ENCODE measurements at regions not wholly inside any gene's neighbourhood (a gene's known extent, or its start where the extent isn't known, plus 50 kb on each side); places are given as distances from the start of the nearest gene placed in this dataset.
"Not testable (repeated sequence)": the region's sequence is repeated elsewhere in the genome, so short reads cannot be mapped to it uniquely, and the experiment has no call there.

GRCh38 chr4:177809791-177810190 is 367.6 kb upstream of the AGA start:
- no peak for DNase-seq

GRCh38 chr4:177810220-177810619 is 368.0 kb upstream of the AGA start:
- no peak for DNase-seq

- not testable (repeated sequence) for DNase-seq
Measured at GRCh38 chr4:177818392-177818791, 376.2 kb upstream of the AGA start.

- DNase-seq, result no peak
Measured at GRCh38 chr4:177826973-177827372, 384.7 kb upstream of the AGA start.

- no peak for DNase-seq
Measured at GRCh38 chr4:177841258-177841657, 399.0 kb upstream of the AGA start.

GRCh38 chr4:177853229-177853628 is 411.0 kb upstream of the AGA start:
- no peak for DNase-seq

GRCh38 chr4:177855507-177856197 is 413.4 kb upstream of the AGA start:
- DNase-seq, result no peak

- no peak for DNase-seq
Measured at GRCh38 chr4:177860171-177860570, 417.9 kb upstream of the AGA start.

- DNase-seq, result no peak
Measured at GRCh38 chr4:177861551-177862094, 419.4 kb upstream of the AGA start.

- DNase-seq, result no peak
Measured at GRCh38 chr4:177862541-177863176, 420.4 kb upstream of the AGA start.

GRCh38 chr4:177879851-177880250 is 437.6 kb upstream of the AGA start:
- DNase-seq, result peak in 1 of 2 experiments; percentile 1

- no peak for DNase-seq
Measured at GRCh38 chr4:177895136-177895535, 452.9 kb upstream of the AGA start.

- DNase-seq, result no peak
Measured at GRCh38 chr4:177901786-177902185, 459.5 kb upstream of the AGA start.

- no peak for DNase-seq
Measured at GRCh38 chr4:177902386-177902785, 460.1 kb upstream of the AGA start.

GRCh38 chr4:177907736-177908424 is 465.6 kb upstream of the AGA start:
- no peak for DNase-seq

- no peak for DNase-seq
Measured at GRCh38 chr4:177921715-177922114, 479.5 kb upstream of the AGA start.

GRCh38 chr4:177923888-177924287 is 481.7 kb upstream of the AGA start:
- no peak for DNase-seq

GRCh38 chr4:177937041-177937440 is 494.8 kb upstream of the AGA start:
- DNase-seq, result no peak

GRCh38 chr4:177938226-177938625 is 496.0 kb upstream of the AGA start:
- DNase-seq, result no peak

GRCh38 chr4:177945268-177945667 is 503.0 kb upstream of the AGA start:
- DNase-seq, result no peak

- no peak for DNase-seq
Measured at GRCh38 chr4:177947607-177948006, 505.4 kb upstream of the AGA start.

- no peak for DNase-seq
Measured at GRCh38 chr4:177948853-177949252, 506.6 kb upstream of the AGA start.

GRCh38 chr4:177951026-177951425 is 508.8 kb upstream of the AGA start:
- no peak for DNase-seq

GRCh38 chr4:177952723-177953122 is 510.5 kb upstream of the AGA start:
- no peak for DNase-seq

All from NCI-H526 (cell line).